Nephron (organoid): ENCODE measurements at regions not wholly inside any gene's neighbourhood (a gene's known extent, or its start where the extent isn't known, plus 50 kb on each side); places are given as distances from the start of the nearest gene placed in this dataset.
"Not testable (repeated sequence)": the region's sequence is repeated elsewhere in the genome, so short reads cannot be mapped to it uniquely, and the experiment has no call there.

Experiments
- H3K27ac Mint-ChIP-seq, 3 experiments: 2 replicates each; pipeline ENCODE4 v1.8.0; 2020; ENCODE audit warnings: mixed read lengths in 3 of 3, mild to moderate bottlenecking in 2 of 3, moderate library complexity in 1 of 3
- H3K27me3 Mint-ChIP-seq: 2 replicates; pipeline ENCODE4 v1.8.0; 2021; ENCODE audit warnings: low read depth, mild to moderate bottlenecking, moderate library complexity, mixed read lengths
- H3K36me3 Mint-ChIP-seq: 2 replicates; pipeline ENCODE4 v1.8.0; 2020; ENCODE audit warnings: low read depth, mixed read lengths
- H3K4me1 Mint-ChIP-seq: 2 replicates; pipeline ENCODE4 v1.8.0; 2020; ENCODE audit warnings: mixed read lengths
- H3K4me3 Mint-ChIP-seq, 3 experiments: 2 replicates each; pipeline ENCODE4 v1.8.0; 2020; ENCODE audit warnings: mild to moderate bottlenecking in 3 of 3, mixed read lengths in 3 of 3, moderate library complexity in 2 of 3
- H3K9me3 Mint-ChIP-seq: 2 replicates; pipeline ENCODE4 v1.8.0; 2020; ENCODE audit warnings: mixed read lengths
- TF ChIP-seq, protein P1 (sequence below), 3 experiments: fragments of 200-600 bp; sonication (generic); IDR thresholded peaks; one replicate each; pipeline ENCODE4 v1.5.0; 2021; ENCODE audit warnings: antibody characterized with exemption in 3 of 3; ENCODE audit not compliant: unreplicated experiment in 3 of 3

DNA sequence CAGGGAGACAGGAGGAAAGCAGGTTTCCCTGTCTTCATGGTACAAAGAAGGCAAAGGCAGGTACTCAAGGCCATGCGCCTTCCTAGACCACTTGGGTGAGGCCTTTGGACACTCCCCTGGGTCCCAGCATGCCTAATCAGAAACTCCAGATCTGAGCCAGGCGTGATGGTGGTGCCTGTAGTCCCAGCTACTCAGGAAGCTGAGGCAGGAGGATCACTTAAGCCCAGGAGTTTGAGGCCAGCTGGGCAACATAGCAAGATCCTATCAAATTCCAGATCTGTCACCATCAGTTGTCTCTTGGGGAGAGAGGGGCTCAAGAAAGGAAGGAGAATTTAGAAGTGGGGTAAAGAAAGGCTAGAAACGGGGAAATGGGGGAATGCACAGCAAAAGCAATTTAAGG lies 96.3 kb upstream of the SLC25A33 start:
- Mint-ChIP-seq H3K4me1 (peaks cover 69% of the 10 kb centered on the region), H3K27ac (peak overlapping the region; percentile 86 to 98 (median 97)), H3K27me3 (no peaks in the 10 kb centered on the region), H3K4me3 (peak overlapping the region in 1 of 3 experiments; percentile 51), H3K36me3 (no peaks in the 10 kb centered on the region), H3K9me3 (no peaks in the 10 kb centered on the region)
- TF ChIP-seq, protein P1, sequence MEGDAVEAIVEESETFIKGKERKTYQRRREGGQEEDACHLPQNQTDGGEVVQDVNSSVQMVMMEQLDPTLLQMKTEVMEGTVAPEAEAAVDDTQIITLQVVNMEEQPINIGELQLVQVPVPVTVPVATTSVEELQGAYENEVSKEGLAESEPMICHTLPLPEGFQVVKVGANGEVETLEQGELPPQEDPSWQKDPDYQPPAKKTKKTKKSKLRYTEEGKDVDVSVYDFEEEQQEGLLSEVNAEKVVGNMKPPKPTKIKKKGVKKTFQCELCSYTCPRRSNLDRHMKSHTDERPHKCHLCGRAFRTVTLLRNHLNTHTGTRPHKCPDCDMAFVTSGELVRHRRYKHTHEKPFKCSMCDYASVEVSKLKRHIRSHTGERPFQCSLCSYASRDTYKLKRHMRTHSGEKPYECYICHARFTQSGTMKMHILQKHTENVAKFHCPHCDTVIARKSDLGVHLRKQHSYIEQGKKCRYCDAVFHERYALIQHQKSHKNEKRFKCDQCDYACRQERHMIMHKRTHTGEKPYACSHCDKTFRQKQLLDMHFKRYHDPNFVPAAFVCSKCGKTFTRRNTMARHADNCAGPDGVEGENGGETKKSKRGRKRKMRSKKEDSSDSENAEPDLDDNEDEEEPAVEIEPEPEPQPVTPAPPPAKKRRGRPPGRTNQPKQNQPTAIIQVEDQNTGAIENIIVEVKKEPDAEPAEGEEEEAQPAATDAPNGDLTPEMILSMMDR (IDR thresholded peaks at IDR 0.05; ENCODE audit: unreplicated experiment in 3 of 3) = no peak

- no peaks in the 10 kb centered on the region for H3K27me3 Mint-ChIP-seq
- H3K4me3 Mint-ChIP-seq = peak overlapping the region; percentile 31 to 56 (median 52)
- peaks cover 71% of the 10 kb centered on the region for H3K4me1 Mint-ChIP-seq
- no peaks in the 10 kb centered on the region for H3K36me3 Mint-ChIP-seq
- H3K9me3 Mint-ChIP-seq = no peaks in the 10 kb centered on the region
- TF ChIP-seq, protein P1 (IDR thresholded peaks at IDR 0.05; ENCODE audit: unreplicated experiment in 3 of 3) = no peak
- peak overlapping the region; percentile 97 to 98 (median 98) for H3K27ac Mint-ChIP-seq
Measured at GRCh38 chr1:9443913-9444445, 95.3 kb upstream of the SLC25A33 start.

DNA sequence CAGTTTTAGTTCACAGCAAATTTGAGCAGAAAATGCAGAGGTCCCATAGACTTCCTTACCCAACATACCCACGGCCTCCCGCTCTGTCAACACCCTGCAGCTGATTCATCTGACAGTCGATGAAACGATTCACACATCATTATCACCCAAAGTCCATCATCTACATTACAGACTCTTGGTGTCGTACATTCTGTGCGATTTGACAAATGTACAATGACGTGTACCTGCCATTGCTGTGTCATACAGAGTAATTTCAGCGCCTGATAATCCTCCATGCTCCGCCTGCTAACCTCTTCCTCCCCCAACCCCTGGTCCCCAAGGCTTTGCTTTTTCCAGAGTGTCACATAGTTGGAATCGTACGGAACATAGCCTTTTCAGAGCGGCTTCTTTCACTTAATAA lies 94.7 kb upstream of the SLC25A33 start:
- no peaks in the 10 kb centered on the region for H3K9me3 Mint-ChIP-seq
- H3K36me3 Mint-ChIP-seq = no peaks in the 10 kb centered on the region
- no peak overlapping the region for H3K4me3 Mint-ChIP-seq

DNA sequence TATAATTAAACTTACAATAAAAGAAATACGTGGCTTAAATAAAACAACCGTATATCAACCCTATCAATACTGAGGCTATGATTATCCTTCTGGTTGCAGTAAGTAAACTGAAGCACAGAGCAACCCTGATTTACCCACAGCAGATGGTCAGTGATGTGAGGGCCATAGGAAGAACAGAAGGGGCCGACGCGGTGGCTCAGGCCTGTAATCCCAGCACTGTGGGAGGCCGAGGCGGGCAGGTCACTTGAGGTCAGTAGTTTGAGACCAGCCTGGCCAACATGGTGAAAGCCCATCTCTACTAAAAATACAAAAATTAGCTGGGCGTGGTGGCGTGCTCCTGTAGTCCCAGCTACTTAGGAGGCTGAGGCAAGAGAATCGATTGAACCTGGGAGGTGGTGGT lies 94.2 kb upstream of the SLC25A33 start:
- Mint-ChIP-seq H3K4me1 (peaks cover 70% of the 10 kb centered on the region), H3K27ac (peak overlapping the region; percentile 97 to 98 (median 98))
- H3K36me3 Mint-ChIP-seq, H3K9me3 Mint-ChIP-seq, H3K4me3 Mint-ChIP-seq, H3K27me3 Mint-ChIP-seq: not testable (repeated sequence)

More for the DNA sequence above, 94.7 kb upstream of the SLC25A33 start:
- Mint-ChIP-seq H3K4me1 (peaks cover 71% of the 10 kb centered on the region), H3K27me3 (no peaks in the 10 kb centered on the region), H3K27ac (peak overlapping the region; percentile 97 to 98 (median 98))
- TF ChIP-seq, protein P1 (IDR thresholded peaks at IDR 0.05; ENCODE audit: unreplicated experiment in 3 of 3) = no peak

DNA sequence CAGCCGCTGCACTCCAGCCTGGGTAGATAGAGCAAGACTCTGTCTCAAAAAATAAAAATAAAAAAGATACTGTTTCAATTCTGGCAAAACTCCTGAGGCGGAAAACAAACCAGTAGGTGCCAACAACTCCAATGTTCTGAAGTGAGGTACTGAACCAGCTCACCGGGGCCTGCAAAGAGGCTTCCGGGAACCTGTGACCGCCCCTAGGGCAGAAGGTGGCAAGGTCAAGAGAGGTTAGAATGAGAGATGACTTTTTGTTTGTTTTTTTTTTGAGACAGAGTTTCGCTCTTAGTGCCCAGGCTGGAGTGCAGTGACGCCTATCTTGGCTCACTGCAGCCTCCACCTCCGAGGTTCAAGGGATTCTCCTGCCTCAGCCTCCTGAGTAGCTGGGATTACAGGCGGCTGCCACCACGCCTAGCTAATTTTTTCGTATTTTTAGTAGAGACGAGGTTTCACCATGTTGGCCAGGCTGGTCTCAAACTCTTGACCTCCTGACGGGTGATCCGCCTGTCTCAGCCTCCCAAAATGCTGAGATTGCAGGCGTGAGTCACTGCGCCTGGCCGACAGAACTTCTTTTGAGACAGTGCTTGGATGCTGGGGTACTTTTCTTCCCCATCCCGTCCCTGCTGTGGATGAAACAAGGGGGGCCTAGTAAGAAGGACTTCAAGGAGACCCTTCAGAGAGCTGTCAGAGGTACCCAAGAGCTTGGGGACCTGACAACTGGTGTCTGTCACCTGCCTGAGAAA lies 91.9 kb upstream of the SLC25A33 start:
- no peaks in the 10 kb centered on the region for H3K9me3 Mint-ChIP-seq
- H3K27ac Mint-ChIP-seq = peak overlapping the region; percentile 67 to 94 (median 81)
- H3K36me3 Mint-ChIP-seq = no peaks in the 10 kb centered on the region
- H3K4me3 Mint-ChIP-seq = no peak overlapping the region
- H3K4me1 Mint-ChIP-seq = peaks cover 64% of the 10 kb centered on the region
- no peaks in the 10 kb centered on the region for H3K27me3 Mint-ChIP-seq
- TF ChIP-seq, protein P1 (IDR thresholded peaks at IDR 0.05; ENCODE audit: unreplicated experiment in 3 of 3) = no peak

DNA sequence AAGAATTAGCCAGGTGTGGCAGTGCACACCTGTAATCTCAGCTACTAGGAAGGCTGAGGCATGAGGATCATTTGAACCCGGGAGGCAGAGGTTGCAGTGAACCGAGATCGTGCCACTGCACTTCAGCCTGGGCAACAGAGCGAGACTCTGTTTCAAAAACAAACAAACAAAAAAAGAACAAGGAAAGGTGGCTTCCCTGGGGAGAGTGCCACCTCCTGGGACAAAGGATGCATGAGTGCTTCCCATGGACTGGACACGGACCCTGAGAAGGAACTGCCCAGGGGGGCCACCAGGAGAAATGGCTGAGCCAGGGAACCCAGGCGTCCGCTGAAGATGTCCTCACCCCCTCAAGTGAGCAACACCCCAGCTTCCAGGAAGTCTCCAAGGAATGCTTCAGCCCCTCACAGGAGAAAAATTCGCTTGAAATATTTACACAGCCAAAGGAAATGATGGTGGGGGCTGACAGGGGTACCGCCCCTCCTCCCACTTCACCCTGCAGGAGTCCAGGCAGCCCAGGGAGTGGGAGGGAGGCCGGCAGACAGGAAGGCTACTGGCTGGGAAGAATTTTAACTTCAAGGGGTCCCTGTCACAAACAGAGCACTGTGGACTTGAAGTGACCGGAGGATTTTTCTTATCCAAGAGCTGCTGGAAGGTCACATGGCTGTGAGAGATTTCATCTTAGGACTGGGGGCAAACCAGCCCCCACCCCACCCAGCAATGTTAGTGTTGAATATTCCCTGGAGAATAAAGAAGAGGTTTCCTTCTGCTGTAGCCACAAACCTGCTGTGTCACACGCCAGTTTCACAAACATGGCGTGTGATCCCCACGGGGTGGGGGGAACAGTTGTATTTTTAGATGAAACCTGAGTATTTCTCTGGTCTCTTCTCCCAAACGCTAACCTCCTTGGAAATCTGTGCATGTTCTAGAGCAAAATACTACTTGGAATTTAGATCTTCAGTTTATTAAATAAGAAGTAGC lies 90.8 kb upstream of the SLC25A33 start:
- Mint-ChIP-seq H3K4me3 (peak overlapping the region; percentile 12 to 56 (median 54)), H3K27me3 (no peaks in the 10 kb centered on the region), H3K4me1 (peaks cover 63% of the 10 kb centered on the region), H3K36me3 (no peaks in the 10 kb centered on the region), H3K9me3 (no peaks in the 10 kb centered on the region), H3K27ac (peak overlapping the region; percentile 90 to 94 (median 90))
- TF ChIP-seq, protein P1 (IDR thresholded peaks at IDR 0.05; ENCODE audit: unreplicated experiment in 3 of 3) = peak in 1 of 3 experiments; percentile 16
